CD4-positive, alpha-beta T cell (primary cell): ENCODE measurements at regions not wholly inside any gene's neighbourhood (a gene's known extent, or its start where the extent isn't known, plus 50 kb on each side); places are given as distances from the start of the nearest gene placed in this dataset.

Experiments
- ATAC-seq: fragments of 200-7000 bp; cut with Tn5 transposase; one replicate; pipeline ENCODE4 v1.10.0; 2022; ENCODE audit warnings: mild to moderate bottlenecking; ENCODE audit not compliant: poor library complexity
- CTCF ChIA-PET: fragments of 350-600 bp; sonication (Branson Sonifier 250); formaldehyde crosslinking; loops from one replicate; lab custom pipeline; 2021; ENCODE audit warnings: antibody characterized with exemption, inconsistent platforms; lab: Charles Lee
- POLR2A ChIA-PET: fragments of 350-600 bp; sonication (Branson Sonifier 250); formaldehyde crosslinking; loops from one replicate; lab custom pipeline; 2021; ENCODE audit warnings: antibody characterized with exemption, inconsistent platforms; lab: Charles Lee
- DNase-seq, 14 experiments: peaks; one replicate each; pipeline ENCODE4 v3.0.0-alpha.2; 2013 to 2020; ENCODE audit warnings: mixed read lengths in 2 of 14
- H3K27ac ChIP-seq, 2 donors: one replicate each; pipeline versions ENCODE4 v1.5.1 to v1.7.0; 2013; ENCODE audit warnings: low read length in 2 of 2, low read depth in 1 of 2, mild to moderate bottlenecking in 1 of 2
- H3K27me3 ChIP-seq, 2 experiments: 1 replicate in 1 of 2; 2 replicates in 1 of 2; pipeline versions ENCODE4 v1.6.1 to v1.7.0; 2013; ENCODE audit warnings: low read length in 2 of 2, control low read depth in 1 of 2, mild to moderate bottlenecking in 1 of 2, moderate library complexity in 1 of 2; ENCODE audit not compliant: insufficient read depth in 2 of 2, control insufficient read depth in 1 of 2
- H3K36me3 ChIP-seq: one replicate; pipeline ENCODE4 v1.6.1; 2013; ENCODE audit warnings: low read length, control low read depth; ENCODE audit not compliant: insufficient read depth
- H3K4me1 ChIP-seq: one replicate; pipeline ENCODE4 v1.6.1; 2013; ENCODE audit warnings: low read length, control low read depth; ENCODE audit not compliant: insufficient read depth
- H3K4me3 ChIP-seq: one replicate; pipeline ENCODE4 v1.5.1; 2013; ENCODE audit warnings: mild to moderate bottlenecking, low read length, moderate library complexity
- H3K9me3 ChIP-seq, 2 experiments: 1 replicate in 1 of 2; 2 replicates in 1 of 2; pipeline versions ENCODE4 v1.6.1 to v1.7.0; 2013; ENCODE audit warnings: low read length in 2 of 2, mild to moderate bottlenecking in 2 of 2, control low read depth in 1 of 2, moderate library complexity in 1 of 2; ENCODE audit not compliant: control insufficient read depth in 1 of 2, insufficient read depth in 1 of 2
- H3K27ac Mint-ChIP-seq: one replicate; pipeline ENCODE4 v1.8.0; 2020; ENCODE audit warnings: mixed read lengths
- H3K27me3 Mint-ChIP-seq: one replicate; pipeline ENCODE4 v1.8.0; 2021; ENCODE audit warnings: mixed read lengths
- H3K36me3 Mint-ChIP-seq: one replicate; pipeline ENCODE4 v1.8.0; 2021; ENCODE audit warnings: low read depth, mixed read lengths
- H3K4me1 Mint-ChIP-seq: one replicate; pipeline ENCODE4 v1.8.0; 2021; ENCODE audit warnings: low read depth, mixed read lengths
- H3K4me3 Mint-ChIP-seq: one replicate; pipeline ENCODE4 v1.8.0; 2020; ENCODE audit warnings: mild to moderate bottlenecking, mixed read lengths
- H3K9me3 Mint-ChIP-seq: one replicate; pipeline ENCODE4 v1.8.0; 2020; ENCODE audit warnings: mixed read lengths
- intact Hi-C, 2 experiments: fragments of 100-400 bp; cut with DNase I in 1 of 2; cut with micrococcal nuclease in 1 of 2; formaldehyde crosslinking; loops; one replicate each; pipeline versions ENCODE4 v1.15.1 to v1.9.0; 2023 to 2025; cut with DNase I, micrococcal nuclease
- TF ChIP-seq, protein P1 (sequence below): fragments of 200-600 bp; IDR thresholded peaks from one replicate; pipeline ENCODE4 v1.8.0; 2022; ENCODE audit warnings: antibody characterized with exemption, mild to moderate bottlenecking

- CTCF ChIA-PET: no interaction called here
- Mint-ChIP-seq H3K27me3 (peaks cover 15% of the 10 kb centered on the region), H3K36me3 (no peaks in the 10 kb centered on the region), H3K9me3 (no peaks in the 10 kb centered on the region), H3K27ac (no peak overlapping the region), H3K4me1 (no peaks in the 10 kb centered on the region), H3K4me3 (no peak overlapping the region)
- no peaks in the 10 kb centered on the region for H3K9me3 ChIP-seq
- H3K36me3 ChIP-seq: no peaks in the 10 kb centered on the region
- DNase-seq (no peak), ATAC-seq (no peak)
- POLR2A ChIA-PET: no interaction called here
- peaks cover 0 to 3% of the 10 kb centered on the region in 2 experiments for H3K27me3 ChIP-seq
- no peak overlapping the region for H3K4me3 ChIP-seq
- intact Hi-C loops: no loop called here
- H3K4me1 ChIP-seq: no peaks in the 10 kb centered on the region
- H3K27ac ChIP-seq: no peak overlapping the region
- TF ChIP-seq, protein P1, sequence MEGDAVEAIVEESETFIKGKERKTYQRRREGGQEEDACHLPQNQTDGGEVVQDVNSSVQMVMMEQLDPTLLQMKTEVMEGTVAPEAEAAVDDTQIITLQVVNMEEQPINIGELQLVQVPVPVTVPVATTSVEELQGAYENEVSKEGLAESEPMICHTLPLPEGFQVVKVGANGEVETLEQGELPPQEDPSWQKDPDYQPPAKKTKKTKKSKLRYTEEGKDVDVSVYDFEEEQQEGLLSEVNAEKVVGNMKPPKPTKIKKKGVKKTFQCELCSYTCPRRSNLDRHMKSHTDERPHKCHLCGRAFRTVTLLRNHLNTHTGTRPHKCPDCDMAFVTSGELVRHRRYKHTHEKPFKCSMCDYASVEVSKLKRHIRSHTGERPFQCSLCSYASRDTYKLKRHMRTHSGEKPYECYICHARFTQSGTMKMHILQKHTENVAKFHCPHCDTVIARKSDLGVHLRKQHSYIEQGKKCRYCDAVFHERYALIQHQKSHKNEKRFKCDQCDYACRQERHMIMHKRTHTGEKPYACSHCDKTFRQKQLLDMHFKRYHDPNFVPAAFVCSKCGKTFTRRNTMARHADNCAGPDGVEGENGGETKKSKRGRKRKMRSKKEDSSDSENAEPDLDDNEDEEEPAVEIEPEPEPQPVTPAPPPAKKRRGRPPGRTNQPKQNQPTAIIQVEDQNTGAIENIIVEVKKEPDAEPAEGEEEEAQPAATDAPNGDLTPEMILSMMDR: no peak
Measured at GRCh38 chr10:78731675-78732074, 337.1 kb upstream of the ZMIZ1 start.

- ChIA-PET CTCF (no interaction called here), POLR2A (no interaction called here)
- intact Hi-C loops: no loop called here
- Histone ChIP-seq H3K4me1 (no peaks in the 10 kb centered on the region), H3K27ac (no peak overlapping the region), H3K4me3 (no peak overlapping the region), H3K36me3 (no peaks in the 10 kb centered on the region), H3K27me3 (peaks cover 0 to 3% of the 10 kb centered on the region in 2 experiments), H3K9me3 (no peaks in the 10 kb centered on the region)
- Mint-ChIP-seq H3K4me1 (no peaks in the 10 kb centered on the region), H3K27ac (no peak overlapping the region), H3K9me3 (no peaks in the 10 kb centered on the region), H3K36me3 (no peaks in the 10 kb centered on the region), H3K4me3 (no peak overlapping the region), H3K27me3 (peaks cover 20% of the 10 kb centered on the region)
- DNase-seq (no peak), ATAC-seq (no peak)
- TF ChIP-seq, protein P1: no peak
Measured at GRCh38 chr10:78732381-78732780, 336.4 kb upstream of the ZMIZ1 start.

DNA sequence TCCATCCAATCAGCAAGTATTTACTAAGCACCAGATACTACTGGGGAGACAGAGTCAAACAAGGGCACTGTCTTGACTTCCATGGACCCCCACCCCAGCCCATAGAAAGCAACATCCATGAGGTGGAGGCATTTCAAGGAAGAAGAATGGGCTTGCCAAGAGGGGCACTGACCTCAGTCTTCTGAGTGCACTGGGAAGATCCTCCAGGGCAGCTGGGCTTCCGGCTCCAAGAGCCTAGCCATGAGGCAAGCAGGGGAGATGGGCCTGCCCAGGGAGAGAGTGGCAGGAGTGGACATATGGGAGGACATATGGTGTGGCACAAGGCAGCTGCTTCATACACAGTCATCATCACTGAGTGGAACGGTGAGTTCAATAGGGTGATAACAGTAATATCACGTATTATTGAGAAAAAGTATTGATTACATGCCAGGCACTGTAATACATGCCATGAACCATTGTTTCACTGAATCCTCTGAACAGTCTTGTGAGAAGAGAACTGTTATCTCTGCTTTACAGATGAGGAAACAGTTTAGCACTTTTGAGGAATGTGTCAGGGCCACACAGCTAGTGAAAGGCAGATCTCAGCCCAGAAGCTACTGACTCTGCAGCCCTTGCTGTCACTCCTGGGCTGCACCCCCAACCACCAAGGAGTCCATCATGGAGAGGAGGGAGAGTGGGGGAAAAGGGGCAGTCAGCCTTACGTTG is 331.7 kb upstream of the ZMIZ1 start:
- H3K27me3 ChIP-seq: no peaks in the 10 kb centered on the region
- ChIA-PET CTCF (no interaction called here), POLR2A (no interaction called here)
- H3K4me3 ChIP-seq: no peak overlapping the region
- H3K27me3 Mint-ChIP-seq: peaks cover 17% of the 10 kb centered on the region
- no peaks in the 10 kb centered on the region for H3K36me3 Mint-ChIP-seq
- no peak for DNase-seq
- no peak overlapping the region for H3K4me3 Mint-ChIP-seq
- H3K4me1 Mint-ChIP-seq: peaks cover under 1% of the 10 kb centered on the region
- no peaks in the 10 kb centered on the region for H3K9me3 ChIP-seq
- no peak overlapping the region for H3K27ac ChIP-seq
- H3K9me3 Mint-ChIP-seq: no peaks in the 10 kb centered on the region
- H3K36me3 ChIP-seq: no peaks in the 10 kb centered on the region
- no peaks in the 10 kb centered on the region for H3K4me1 ChIP-seq
- TF ChIP-seq, protein P1: no peak
- H3K27ac Mint-ChIP-seq: no peak overlapping the region
- no peak for ATAC-seq
- intact Hi-C loops: no loop called here
